Left lung (tissue), 4 donors: ENCODE measurements at regions not wholly inside any gene's neighbourhood (a gene's known extent, or its start where the extent isn't known, plus 50 kb on each side); places are given as distances from the start of the nearest gene placed in this dataset.

Source experiments
- ATAC-seq: fragments of 200-7000 bp; cut with Tn5 transposase; one replicate; pipeline ENCODE4 v1.9.1; 2020; ENCODE audit warnings: moderate library complexity
- DNase-seq, 4 donors: peaks; one replicate each; pipeline ENCODE4 v3.0.0-alpha.2; 2013 to 2020
- H3K27ac ChIP-seq, 2 donors: fragments of 200-600 bp; sonication (generic) in 1 of 2; one replicate each; pipeline versions ENCODE4 v1.5.0 to v1.8.0; 2020 to 2021
- H3K27me3 ChIP-seq, 2 donors: fragments of 200-600 bp; sonication (generic) in 1 of 2; one replicate each; pipeline versions ENCODE4 v1.5.0 to v1.8.0; 2020 to 2021
- H3K36me3 ChIP-seq, 2 donors: fragments of 200-600 bp; sonication (generic) in 1 of 2; one replicate each; pipeline versions ENCODE4 v1.5.0 to v1.8.0; 2020 to 2021
- H3K4me1 ChIP-seq, 2 donors: fragments of 200-600 bp; one replicate each; pipeline ENCODE4 v1.8.0; 2021
- H3K4me3 ChIP-seq, 2 donors: fragments of 200-600 bp; sonication (generic) in 1 of 2; one replicate each; pipeline versions ENCODE4 v1.5.0 to v1.8.0; 2020 to 2021; ENCODE audit warnings: mild to moderate bottlenecking in 1 of 2
- H3K9me3 ChIP-seq, 2 donors: fragments of 200-600 bp; sonication (generic) in 1 of 2; one replicate each; pipeline versions ENCODE4 v1.5.0 to v1.8.0; 2020 to 2021
- intact Hi-C, 2 donors: fragments of 100-400 bp; cut with DNase I; formaldehyde crosslinking; loops; one replicate each; pipeline versions ENCODE4 v1.11.2 to v1.14.2; 2022
- TF ChIP-seq, protein P1 (sequence below), 2 donors: fragments of 200-600 bp; sonication (generic) in 1 of 2; IDR thresholded peaks; one replicate each; pipeline versions ENCODE4 v1.5.0 to v1.8.0; 2021; ENCODE audit warnings: antibody characterized with exemption in 2 of 2
- donor health status: DM: no; HTN: yes; CAD: no.
- donor health status: DM: no; HTN: no; CAD: no.

DNA sequence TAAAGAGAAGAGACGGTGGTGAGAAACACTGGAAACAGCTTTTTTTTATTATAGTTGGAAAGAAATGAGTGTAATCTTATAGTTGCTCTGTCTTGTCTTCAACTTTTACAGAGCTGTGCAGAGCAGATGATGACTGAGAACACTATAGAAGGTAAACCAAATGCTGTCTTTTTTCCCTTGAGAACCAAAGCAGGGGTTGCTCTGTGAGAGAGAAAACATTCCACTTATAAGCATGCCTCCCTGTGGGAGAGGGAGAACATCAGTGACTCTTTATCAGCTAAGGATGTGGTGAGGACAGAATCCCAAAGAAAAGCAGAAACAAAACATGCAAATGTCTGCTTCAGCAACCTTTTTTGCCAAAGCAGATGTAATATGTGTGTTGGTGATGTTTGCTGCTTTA lies 179.3 kb upstream of the HDDC2 start:
- no peaks in the 10 kb centered on the region for H3K9me3 ChIP-seq
- intact Hi-C loops, result no loop called here
- H3K27me3 ChIP-seq, result no peaks in the 10 kb centered on the region
- DNase-seq (no peak), ATAC-seq (no peak)
- H3K36me3 ChIP-seq, result no peaks in the 10 kb centered on the region
- TF ChIP-seq, protein P1, sequence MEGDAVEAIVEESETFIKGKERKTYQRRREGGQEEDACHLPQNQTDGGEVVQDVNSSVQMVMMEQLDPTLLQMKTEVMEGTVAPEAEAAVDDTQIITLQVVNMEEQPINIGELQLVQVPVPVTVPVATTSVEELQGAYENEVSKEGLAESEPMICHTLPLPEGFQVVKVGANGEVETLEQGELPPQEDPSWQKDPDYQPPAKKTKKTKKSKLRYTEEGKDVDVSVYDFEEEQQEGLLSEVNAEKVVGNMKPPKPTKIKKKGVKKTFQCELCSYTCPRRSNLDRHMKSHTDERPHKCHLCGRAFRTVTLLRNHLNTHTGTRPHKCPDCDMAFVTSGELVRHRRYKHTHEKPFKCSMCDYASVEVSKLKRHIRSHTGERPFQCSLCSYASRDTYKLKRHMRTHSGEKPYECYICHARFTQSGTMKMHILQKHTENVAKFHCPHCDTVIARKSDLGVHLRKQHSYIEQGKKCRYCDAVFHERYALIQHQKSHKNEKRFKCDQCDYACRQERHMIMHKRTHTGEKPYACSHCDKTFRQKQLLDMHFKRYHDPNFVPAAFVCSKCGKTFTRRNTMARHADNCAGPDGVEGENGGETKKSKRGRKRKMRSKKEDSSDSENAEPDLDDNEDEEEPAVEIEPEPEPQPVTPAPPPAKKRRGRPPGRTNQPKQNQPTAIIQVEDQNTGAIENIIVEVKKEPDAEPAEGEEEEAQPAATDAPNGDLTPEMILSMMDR (IDR thresholded peaks at IDR 0.05), result no peak
- H3K4me1 ChIP-seq, result no peaks in the 10 kb centered on the region
- no peak overlapping the region for H3K27ac ChIP-seq
- no peak overlapping the region for H3K4me3 ChIP-seq

DNA sequence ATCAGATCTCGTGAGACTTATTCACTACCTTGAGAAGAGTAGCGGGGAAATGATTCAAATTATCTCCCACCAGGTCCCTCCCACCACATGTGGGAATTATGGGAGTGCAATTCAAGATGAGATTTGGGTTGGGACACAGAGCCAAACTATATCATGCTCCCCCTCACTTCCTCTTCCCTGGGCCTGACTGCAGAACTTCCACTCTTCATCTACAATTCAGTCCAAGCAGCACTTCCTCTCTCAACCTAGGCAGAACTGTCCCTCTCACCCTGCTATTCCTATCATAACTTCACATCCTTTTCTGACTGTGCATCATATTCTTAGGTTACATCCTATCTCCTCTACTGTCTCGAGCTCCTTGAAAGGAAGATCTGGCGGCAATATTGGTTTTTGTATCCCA lies 184.0 kb upstream of the HDDC2 start:
- TF ChIP-seq, protein P1 (IDR thresholded peaks at IDR 0.05), result no peak
- no peaks in the 10 kb centered on the region for H3K36me3 ChIP-seq
- H3K27ac ChIP-seq, result no peak overlapping the region
- no peak for DNase-seq
- H3K4me1 ChIP-seq, result no peaks in the 10 kb centered on the region
- H3K27me3 ChIP-seq, result no peaks in the 10 kb centered on the region
- no peak overlapping the region for H3K4me3 ChIP-seq
- intact Hi-C loops, result no loop called here
- no peaks in the 10 kb centered on the region for H3K9me3 ChIP-seq
- no peak for ATAC-seq

DNA sequence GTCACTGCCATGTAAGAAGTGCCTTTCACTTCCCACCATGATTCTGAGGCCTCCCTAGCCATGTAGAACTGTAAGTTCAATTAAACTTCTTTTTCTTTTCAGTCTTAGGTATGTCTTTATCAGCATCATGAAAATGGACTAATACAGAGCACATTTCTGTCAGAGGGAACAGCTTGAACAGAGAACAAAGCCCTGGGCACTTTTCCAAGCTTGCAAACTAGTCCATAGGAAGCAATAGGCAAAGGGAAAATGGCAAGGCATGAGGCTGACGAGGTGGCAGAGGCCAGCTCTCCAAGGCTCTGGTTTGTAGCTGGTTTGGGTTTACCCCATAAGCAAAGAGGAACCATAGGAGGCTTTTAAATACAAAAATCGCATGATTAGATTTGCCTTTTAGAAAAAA lies 185.1 kb upstream of the HDDC2 start:
- Histone ChIP-seq H3K27me3 (no peaks in the 10 kb centered on the region), H3K9me3 (no peaks in the 10 kb centered on the region), H3K4me1 (no peaks in the 10 kb centered on the region), H3K36me3 (no peaks in the 10 kb centered on the region), H3K4me3 (no peak overlapping the region), H3K27ac (no peak overlapping the region)
- no peak for ATAC-seq
- peak in 1 of 4 donors; percentile 1 for DNase-seq
- intact Hi-C loops, result no loop called here
- TF ChIP-seq, protein P1 (IDR thresholded peaks at IDR 0.05), result no peak

DNA sequence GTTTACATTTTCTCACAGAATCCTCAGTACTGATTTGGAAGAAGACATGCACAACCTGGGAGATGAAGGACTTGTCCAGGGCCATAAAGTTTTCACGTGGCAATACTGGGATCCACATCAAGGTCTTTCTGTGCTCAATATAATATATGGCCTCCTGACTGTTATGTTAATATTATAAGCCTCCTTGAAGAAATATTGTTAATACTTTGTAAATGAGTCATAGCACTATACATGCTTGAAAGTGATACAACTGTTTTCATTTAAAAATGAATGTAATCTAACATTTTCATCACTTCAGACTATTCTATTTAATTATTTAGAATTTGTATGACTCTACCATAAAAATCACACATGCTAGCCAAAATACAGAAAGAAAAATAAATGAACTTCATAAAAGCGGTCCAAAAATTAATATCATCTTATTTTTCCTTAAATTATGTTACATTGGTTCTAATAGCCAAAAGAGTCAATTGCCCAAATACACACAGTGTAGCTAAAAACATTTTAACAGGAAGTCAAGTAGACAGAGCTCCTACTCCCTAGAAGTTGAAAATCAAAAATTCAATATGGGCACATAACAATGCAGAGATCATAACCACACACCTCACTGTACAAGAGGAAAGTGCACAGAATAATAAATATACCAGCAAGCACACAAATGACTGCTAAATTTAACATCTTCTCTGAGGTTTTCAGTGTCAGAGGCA lies 188.0 kb upstream of the HDDC2 start:
- no peaks in the 10 kb centered on the region for H3K9me3 ChIP-seq
- no peaks in the 10 kb centered on the region for H3K36me3 ChIP-seq
- ATAC-seq, result no peak
- TF ChIP-seq, protein P1 (IDR thresholded peaks at IDR 0.05), result no peak
- no peak overlapping the region for H3K27ac ChIP-seq
- no peaks in the 10 kb centered on the region for H3K27me3 ChIP-seq
- H3K4me1 ChIP-seq, result no peaks in the 10 kb centered on the region
- DNase-seq, result no peak
- H3K4me3 ChIP-seq, result no peak overlapping the region
- intact Hi-C loops, result no loop called here

DNA sequence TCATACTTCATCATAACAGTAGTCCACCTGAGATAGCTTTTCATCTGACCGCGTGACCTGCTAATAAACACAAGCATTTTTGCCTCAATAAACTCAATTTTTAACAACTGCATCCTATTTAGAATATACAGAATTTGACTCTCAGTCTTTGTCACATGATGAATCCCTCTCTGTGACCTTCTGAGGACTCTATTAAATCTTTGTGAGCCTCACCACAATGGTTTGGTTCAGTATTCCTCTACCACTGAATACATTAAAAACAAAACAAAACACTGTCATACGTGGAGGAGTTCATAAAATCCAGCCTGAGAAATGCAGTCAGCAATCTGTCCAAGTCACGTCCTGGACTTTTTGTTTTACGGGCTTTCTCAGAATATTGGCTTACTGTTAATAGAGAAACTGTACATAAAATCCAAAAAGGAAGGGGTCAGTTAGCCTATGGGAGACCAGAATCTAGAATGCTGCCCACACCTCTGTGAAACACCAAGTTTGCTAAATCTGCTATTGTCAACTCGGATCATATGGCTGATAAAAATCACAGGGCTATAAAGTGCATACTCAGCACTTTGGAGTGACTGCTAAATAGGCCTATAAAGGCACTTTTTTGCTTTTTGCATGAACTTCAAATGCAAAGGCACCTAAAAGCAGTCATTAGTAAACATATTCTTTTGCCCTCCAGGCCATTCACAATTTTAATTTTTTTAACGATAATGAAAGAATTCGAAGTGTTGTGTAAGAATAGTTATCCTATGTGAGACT lies 190.3 kb upstream of the HDDC2 start:
- DNase-seq (no peak), ATAC-seq (no peak)
- Histone ChIP-seq H3K36me3 (no peaks in the 10 kb centered on the region), H3K4me1 (no peaks in the 10 kb centered on the region), H3K27ac (no peak overlapping the region), H3K9me3 (no peaks in the 10 kb centered on the region), H3K4me3 (no peak overlapping the region), H3K27me3 (no peaks in the 10 kb centered on the region)
- intact Hi-C loops, result no loop called here
- TF ChIP-seq, protein P1 (IDR thresholded peaks at IDR 0.05), result no peak
